Ascending aorta (tissue), 2 donors: ENCODE measurements at regions not wholly inside any gene's neighbourhood (a gene's known extent, or its start where the extent isn't known, plus 50 kb on each side); places are given as distances from the start of the nearest gene placed in this dataset.

Experiments used
- DNase-seq, 2 donors: peaks; one replicate each; pipeline ENCODE4 v3.0.0-alpha.2; 2019; ENCODE audit warnings: low spot score in 2 of 2
- H3K27ac ChIP-seq, 2 donors: fragments of 200-600 bp; sonication (generic); one replicate each; pipeline ENCODE4 v1.5.1; 2016 to 2017; ENCODE audit warnings: mild to moderate bottlenecking in 1 of 2
- H3K27me3 ChIP-seq: fragments of 200-600 bp; sonication (generic); one replicate; pipeline ENCODE4 v1.5.1; 2017
- H3K36me3 ChIP-seq, 2 donors: fragments of 200-600 bp; sonication (generic); one replicate each; pipeline ENCODE4 v1.5.1; 2016
- H3K4me1 ChIP-seq, 2 donors: fragments of 200-600 bp; sonication (generic); one replicate each; pipeline ENCODE4 v1.5.1; 2016 to 2017; ENCODE audit warnings: mild to moderate bottlenecking in 1 of 2
- H3K4me3 ChIP-seq, 2 donors: fragments of 200-600 bp; sonication (generic); one replicate each; pipeline ENCODE4 v1.5.1; 2016 to 2017; ENCODE audit warnings: mild to moderate bottlenecking in 1 of 2
- H3K9me3 ChIP-seq, 2 donors: fragments of 200-600 bp; sonication (generic); one replicate each; pipeline ENCODE4 v1.5.1; 2016
- CTCF ChIP-seq, 3 experiments: fragments of 200-600 bp in 2 of 3; fragments of 450-650 bp in 1 of 3; sonication (generic) in 2 of 3; IDR thresholded peaks; one replicate each; pipeline ENCODE4 v1.5.1; 2016 to 2019; ENCODE audit warnings: antibody characterized with exemption in 3 of 3, mild to moderate bottlenecking in 1 of 3, moderate library complexity in 1 of 3
- intact Hi-C: fragments of 100-400 bp; cut with DNase I; formaldehyde crosslinking; loops from one replicate; pipeline ENCODE4 v1.15.1; 2023

- TF ChIP-seq CTCF (IDR thresholded peaks at IDR 0.05), result no peak
- Histone ChIP-seq H3K4me3 (no peak overlapping the region), H3K27ac (no peak overlapping the region), H3K36me3 (no peaks in the 10 kb centered on the region), H3K9me3 (no peaks in the 10 kb centered on the region), H3K4me1 (peaks cover 7 to 13% of the 10 kb centered on the region in 2 donors), H3K27me3 (no peaks in the 10 kb centered on the region)
- intact Hi-C loops, result loop anchor here (10.0 kb wide), 1 partner anchor 549 kb away; no protein-coding TSS in a partner anchor
- no peak for DNase-seq
Observed at GRCh38 chr9:16315720-16316119, 554.8 kb downstream of the BNC2 start.

GRCh38 chr9:16316456-16316855, 554.0 kb downstream of the BNC2 start:
- no peak overlapping the region for H3K4me3 ChIP-seq
- H3K27ac ChIP-seq, result peak overlapping the region in 1 of 2 donors; percentile 13
- no peak for DNase-seq
- H3K4me1 ChIP-seq, result peaks cover 7 to 16% of the 10 kb centered on the region in 2 donors
- no peaks in the 10 kb centered on the region for H3K27me3 ChIP-seq
- no peaks in the 10 kb centered on the region for H3K36me3 ChIP-seq
- no peaks in the 10 kb centered on the region for H3K9me3 ChIP-seq
- no peak for TF ChIP-seq CTCF (IDR thresholded peaks at IDR 0.05)
- intact Hi-C loops, result loop anchor here (10.0 kb wide), 1 partner anchor 548 kb away; no protein-coding TSS in a partner anchor

- no peaks in the 10 kb centered on the region for H3K9me3 ChIP-seq
- peak overlapping the region; percentile 13 to 15 for H3K27ac ChIP-seq
- no peaks in the 10 kb centered on the region for H3K36me3 ChIP-seq
- H3K27me3 ChIP-seq, result no peaks in the 10 kb centered on the region
- TF ChIP-seq CTCF (IDR thresholded peaks at IDR 0.05), result no peak
- intact Hi-C loops, result loop anchor here (10.0 kb wide), 1 partner anchor 548 kb away; no protein-coding TSS in a partner anchor
- DNase-seq, result no peak
- no peak overlapping the region for H3K4me3 ChIP-seq
- H3K4me1 ChIP-seq, result peaks cover 7 to 23% of the 10 kb centered on the region in 2 donors
Observed at GRCh38 chr9:16316911-16317817, 553.3 kb downstream of the BNC2 start.

- Histone ChIP-seq H3K36me3 (no peaks in the 10 kb centered on the region), H3K4me3 (no peak overlapping the region), H3K4me1 (peaks cover 7 to 23% of the 10 kb centered on the region in 2 donors), H3K27ac (no peak overlapping the region), H3K27me3 (no peaks in the 10 kb centered on the region), H3K9me3 (no peaks in the 10 kb centered on the region)
- DNase-seq, result peak in 1 of 2 donors; percentile 50
- TF ChIP-seq CTCF (IDR thresholded peaks at IDR 0.05), result no peak
- intact Hi-C loops, result loop anchor here (10.0 kb wide), 1 partner anchor 546 kb away; no protein-coding TSS in a partner anchor
Observed at GRCh38 chr9:16318516-16319060, 551.9 kb downstream of the BNC2 start.

- intact Hi-C loops, result loop anchor here (10.0 kb wide), 1 partner anchor 545 kb away; no protein-coding TSS in a partner anchor
- no peaks in the 10 kb centered on the region for H3K36me3 ChIP-seq
- no peaks in the 10 kb centered on the region for H3K27me3 ChIP-seq
- no peak for TF ChIP-seq CTCF (IDR thresholded peaks at IDR 0.05)
- peak in 1 of 2 donors; percentile 58 for DNase-seq
- H3K4me1 ChIP-seq, result peaks cover 7 to 23% of the 10 kb centered on the region in 2 donors
- H3K27ac ChIP-seq, result no peak overlapping the region
- H3K4me3 ChIP-seq, result no peak overlapping the region
- no peaks in the 10 kb centered on the region for H3K9me3 ChIP-seq
Observed at GRCh38 chr9:16319646-16320045, 550.8 kb downstream of the BNC2 start.
